ENCODE measurements at regions not wholly inside any gene's neighbourhood (a gene's known extent, or its start where the extent isn't known, plus 50 kb on each side); places are given as distances from the start of the nearest gene placed in this dataset.

DNA sequence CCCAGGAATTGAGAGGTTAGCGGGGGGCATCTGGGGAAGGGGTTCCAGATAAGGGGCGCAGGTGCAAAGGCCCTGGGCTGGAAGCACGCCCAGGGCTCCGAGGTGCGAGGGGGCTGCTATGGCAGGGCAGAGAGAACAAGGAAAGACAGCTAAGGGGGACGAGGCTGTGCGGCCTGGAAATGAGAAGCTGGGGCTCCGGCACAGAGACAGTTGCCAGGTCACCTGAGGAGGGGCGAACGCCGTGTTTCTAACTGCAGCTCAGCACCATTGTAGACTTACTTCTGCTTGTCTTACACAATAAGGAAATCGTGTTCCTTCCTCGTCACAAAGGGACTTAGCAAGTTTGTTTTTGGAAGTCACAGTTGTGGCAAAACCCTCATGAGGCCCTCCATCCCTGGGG, 68.9 kb upstream of the TBXT start:
- no peak for TF ChIP-seq EZH2 (IDR thresholded peaks at IDR 0.05; ENCODE audit: borderline replicate concordance, low read length)
- TF ChIP-seq, protein P1, sequence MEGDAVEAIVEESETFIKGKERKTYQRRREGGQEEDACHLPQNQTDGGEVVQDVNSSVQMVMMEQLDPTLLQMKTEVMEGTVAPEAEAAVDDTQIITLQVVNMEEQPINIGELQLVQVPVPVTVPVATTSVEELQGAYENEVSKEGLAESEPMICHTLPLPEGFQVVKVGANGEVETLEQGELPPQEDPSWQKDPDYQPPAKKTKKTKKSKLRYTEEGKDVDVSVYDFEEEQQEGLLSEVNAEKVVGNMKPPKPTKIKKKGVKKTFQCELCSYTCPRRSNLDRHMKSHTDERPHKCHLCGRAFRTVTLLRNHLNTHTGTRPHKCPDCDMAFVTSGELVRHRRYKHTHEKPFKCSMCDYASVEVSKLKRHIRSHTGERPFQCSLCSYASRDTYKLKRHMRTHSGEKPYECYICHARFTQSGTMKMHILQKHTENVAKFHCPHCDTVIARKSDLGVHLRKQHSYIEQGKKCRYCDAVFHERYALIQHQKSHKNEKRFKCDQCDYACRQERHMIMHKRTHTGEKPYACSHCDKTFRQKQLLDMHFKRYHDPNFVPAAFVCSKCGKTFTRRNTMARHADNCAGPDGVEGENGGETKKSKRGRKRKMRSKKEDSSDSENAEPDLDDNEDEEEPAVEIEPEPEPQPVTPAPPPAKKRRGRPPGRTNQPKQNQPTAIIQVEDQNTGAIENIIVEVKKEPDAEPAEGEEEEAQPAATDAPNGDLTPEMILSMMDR (IDR thresholded peaks at IDR 0.05; ENCODE audit: low read length): no peak

All from OCI-LY1 (cell line).